ENCODE measurements at regions not wholly inside any gene's neighbourhood (a gene's known extent, or its start where the extent isn't known, plus 50 kb on each side); places are given as distances from the start of the nearest gene placed in this dataset.

DNA sequence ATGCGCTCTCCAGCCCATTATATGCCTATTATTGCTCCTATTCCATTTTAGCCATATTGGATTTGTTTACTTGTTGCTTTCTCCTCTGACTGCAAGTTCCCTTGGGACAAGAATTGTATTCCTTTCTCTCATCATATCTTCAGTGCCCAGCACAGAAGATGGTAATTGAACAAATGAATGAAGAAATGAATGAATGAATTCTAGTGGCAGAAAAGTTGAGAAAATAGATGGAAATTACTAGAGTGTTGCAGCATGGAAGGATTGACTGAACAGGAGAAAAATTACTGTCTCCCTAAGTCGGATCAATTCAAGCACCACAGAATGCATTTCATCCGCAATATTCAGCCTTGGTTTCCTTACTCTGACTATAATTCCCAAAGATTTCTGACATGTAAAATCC lies 1243.2 kb downstream of the SORCS1 start:
- DNase-seq (ENCODE audit: low spot score): no peak
- no peak for TF ChIP-seq CTCF (IDR thresholded peaks at IDR 0.05; ENCODE audit: extremely low read depth, missing control alignments)

GRCh38 chr10:105914432-105914831 lies 1250.1 kb downstream of the SORCS1 start:
- TF ChIP-seq CTCF (IDR thresholded peaks at IDR 0.05; ENCODE audit: extremely low read depth, missing control alignments): no peak

GRCh38 chr10:105908701-105909100 lies 1255.8 kb downstream of the SORCS1 start:
- no peak for TF ChIP-seq CTCF (IDR thresholded peaks at IDR 0.05; ENCODE audit: extremely low read depth, missing control alignments)
- DNase-seq (ENCODE audit: low spot score): no peak

More at GRCh38 chr10:105914432-105914831, 1250.1 kb downstream of the SORCS1 start:
- DNase-seq (ENCODE audit: low spot score): no peak

GRCh38 chr10:105885495-105885894 lies 1244.4 kb downstream of the SORCS3 start:
- DNase-seq (ENCODE audit: low spot score): no peak
- TF ChIP-seq CTCF (IDR thresholded peaks at IDR 0.05; ENCODE audit: extremely low read depth, missing control alignments): no peak

DNA sequence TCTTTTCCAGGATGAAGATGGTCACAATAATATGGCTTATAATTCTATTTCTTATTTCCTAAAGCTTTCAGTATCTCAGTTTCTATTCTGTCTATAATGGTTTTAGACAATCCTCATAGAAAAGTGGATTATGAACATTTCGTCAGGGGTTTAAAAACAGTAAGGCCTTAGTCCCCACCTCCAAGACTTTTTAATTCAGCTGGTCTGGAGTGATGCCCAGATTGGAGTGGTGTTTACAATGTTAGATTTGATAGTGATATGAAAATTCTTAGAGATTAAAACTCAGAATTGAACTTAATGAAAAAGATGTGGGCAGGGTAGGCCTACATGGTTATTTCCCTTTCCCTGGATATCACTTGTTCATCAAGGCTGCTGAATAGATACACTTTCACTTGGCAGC lies 1238.3 kb downstream of the SORCS3 start:
- TF ChIP-seq CTCF (IDR thresholded peaks at IDR 0.05; ENCODE audit: extremely low read depth, missing control alignments): no peak
- no peak for DNase-seq (ENCODE audit: low spot score)

- no peak for TF ChIP-seq CTCF (IDR thresholded peaks at IDR 0.05; ENCODE audit: extremely low read depth, missing control alignments)
- no peak for DNase-seq (ENCODE audit: low spot score)
These were observed 1234.0 kb downstream of the SORCS3 start for GRCh38 chr10:105875050-105875449.

DNA sequence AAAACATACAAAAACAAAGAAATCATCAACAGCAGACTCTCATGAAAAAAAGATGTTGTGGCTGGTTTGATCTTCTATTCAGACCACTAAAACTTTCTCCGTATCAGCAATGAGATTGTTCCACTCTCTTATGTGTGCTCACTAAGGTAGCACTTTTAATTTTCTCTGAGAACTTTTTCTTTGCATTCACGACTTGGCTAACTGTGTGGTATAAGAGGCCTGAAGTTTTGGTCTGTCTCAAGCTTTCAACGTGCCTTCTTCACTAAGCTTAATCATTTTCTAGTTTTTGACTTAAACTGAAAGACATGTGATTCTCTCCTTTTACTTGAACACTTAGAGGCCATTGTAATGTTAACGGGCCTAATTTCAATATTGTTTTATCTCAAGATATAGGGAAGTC lies 1231.6 kb downstream of the SORCS3 start:
- TF ChIP-seq CTCF (IDR thresholded peaks at IDR 0.05; ENCODE audit: extremely low read depth, missing control alignments): no peak

More for the DNA sequence above, 1231.6 kb downstream of the SORCS3 start:
- DNase-seq (ENCODE audit: low spot score): no peak

Data from GM20000 (cell line).